Inferior parietal cortex (tissue), 1 donor: ENCODE measurements at regions not wholly inside any gene's neighbourhood (a gene's known extent, or its start where the extent isn't known, plus 50 kb on each side); places are given as distances from the start of the nearest gene placed in this dataset.

Experiments
- DNase-seq: peaks from one replicate; pipeline ENCODE4 v3.0.0-alpha.2; 2016; ENCODE audit errors: extremely low spot score

- no peak for DNase-seq
Measured at GRCh38 chr18:69330385-69331005, 70.2 kb upstream of the DOK6 start.

- no peak for DNase-seq
Measured at GRCh38 chr18:69349912-69350597, 50.6 kb upstream of the DOK6 start.
